Suppressor macrophage (primary cell): ENCODE measurements at regions not wholly inside any gene's neighbourhood (a gene's known extent, or its start where the extent isn't known, plus 50 kb on each side); places are given as distances from the start of the nearest gene placed in this dataset.

Source experiments
- DNase-seq, 4 experiments: peaks; one replicate each; pipeline ENCODE4 v3.0.0-alpha.2; 2020 to 2022

GRCh38 chr15:47542312-47542989, 174.9 kb upstream of the SEMA6D start:
- DNase-seq: no peak

GRCh38 chr15:47548231-47548630, 169.1 kb upstream of the SEMA6D start:
- DNase-seq: peak in 1 of 4 experiments; percentile 4

GRCh38 chr15:47548986-47549385, 168.3 kb upstream of the SEMA6D start:
- no peak for DNase-seq

- DNase-seq: no peak
Observed at GRCh38 chr15:47551079-47551478, 166.2 kb upstream of the SEMA6D start.

GRCh38 chr15:47551546-47551945, 165.8 kb upstream of the SEMA6D start:
- no peak for DNase-seq

GRCh38 chr15:47552978-47553608, 164.2 kb upstream of the SEMA6D start:
- DNase-seq: no peak

- no peak for DNase-seq
Observed at GRCh38 chr15:47553947-47554346, 163.4 kb upstream of the SEMA6D start.

GRCh38 chr15:47561102-47561501, 156.2 kb upstream of the SEMA6D start:
- no peak for DNase-seq

GRCh38 chr15:47565949-47566348, 151.4 kb upstream of the SEMA6D start:
- DNase-seq: peak in 1 of 4 experiments; percentile 3

- no peak for DNase-seq
Observed at GRCh38 chr15:47566610-47567009, 150.7 kb upstream of the SEMA6D start.

GRCh38 chr15:47568030-47568429, 149.3 kb upstream of the SEMA6D start:
- DNase-seq: no peak

- DNase-seq: no peak
Observed at GRCh38 chr15:47570044-47570443, 147.3 kb upstream of the SEMA6D start.

- no peak for DNase-seq
Observed at GRCh38 chr15:47570451-47570850, 146.9 kb upstream of the SEMA6D start.

GRCh38 chr15:47570881-47571640, 146.2 kb upstream of the SEMA6D start:
- no peak for DNase-seq

GRCh38 chr15:47573673-47574072, 143.6 kb upstream of the SEMA6D start:
- no peak for DNase-seq

- no peak for DNase-seq
Observed at GRCh38 chr15:47577000-47577399, 140.3 kb upstream of the SEMA6D start.

GRCh38 chr15:47577461-47577860, 139.8 kb upstream of the SEMA6D start:
- no peak for DNase-seq

GRCh38 chr15:47582233-47582632, 135.1 kb upstream of the SEMA6D start:
- DNase-seq: no peak

GRCh38 chr15:47584316-47584715, 133.0 kb upstream of the SEMA6D start:
- DNase-seq: no peak

GRCh38 chr15:47586653-47587224, 130.6 kb upstream of the SEMA6D start:
- DNase-seq: no peak

- DNase-seq: no peak
Observed at GRCh38 chr15:47587940-47588802, 129.1 kb upstream of the SEMA6D start.

- DNase-seq: no peak
Observed at GRCh38 chr15:47588958-47589357, 128.3 kb upstream of the SEMA6D start.
